ENCODE measurements at regions not wholly inside any gene's neighbourhood (a gene's known extent, or its start where the extent isn't known, plus 50 kb on each side); places are given as distances from the start of the nearest gene placed in this dataset.

- DNase-seq: no peak
Measured at GRCh38 chr18:46414863-46415262, 242.2 kb downstream of the LOXHD1 start.

- DNase-seq: no peak
Measured at GRCh38 chr18:46415532-46416252, 241.3 kb downstream of the LOXHD1 start.

GRCh38 chr18:46416706-46417638 is 240.0 kb downstream of the LOXHD1 start:
- DNase-seq: no peak

GRCh38 chr18:46418663-46419260 is 238.3 kb downstream of the LOXHD1 start:
- no peak for DNase-seq

GRCh38 chr18:46419391-46420141 is 237.5 kb downstream of the LOXHD1 start:
- DNase-seq: no peak

- no peak for DNase-seq
Measured at GRCh38 chr18:46421973-46422551, 235.0 kb downstream of the LOXHD1 start.

- no peak for DNase-seq
Measured at GRCh38 chr18:46422552-46423055, 234.4 kb downstream of the LOXHD1 start.

GRCh38 chr18:46423226-46423805 is 233.7 kb downstream of the LOXHD1 start:
- DNase-seq: no peak

- DNase-seq: no peak
Measured at GRCh38 chr18:46424898-46425297, 232.1 kb downstream of the LOXHD1 start.

- no peak for DNase-seq
Measured at GRCh38 chr18:46425511-46425910, 231.5 kb downstream of the LOXHD1 start.

- DNase-seq: no peak
Measured at GRCh38 chr18:46426021-46426678, 230.9 kb downstream of the LOXHD1 start.

- no peak for DNase-seq
Measured at GRCh38 chr18:46426679-46427047, 230.4 kb downstream of the LOXHD1 start.
